D721Med (cell line): ENCODE measurements at regions not wholly inside any gene's neighbourhood (a gene's known extent, or its start where the extent isn't known, plus 50 kb on each side); places are given as distances from the start of the nearest gene placed in this dataset.
A peak's percentile ranks its signal among the peaks of the same experiment; 100 is the strongest.

Experiments
- DNase-seq: peaks from one replicate; pipeline ENCODE4 v3.0.0; 2011; ENCODE audit warnings: low spot score; ENCODE audit not compliant: insufficient read length
- FAIRE-seq: peaks from 2 replicates; lab custom pipeline; 2011; peaks lifted over from hg19 to GRCh38; lab: Jason Lieb, UNC
- TF ChIP-seq, protein P1 (sequence below): IDR thresholded peaks from 2 replicates; pipeline ENCODE4 v1.5.1; 2012; ENCODE audit warnings: mild to moderate bottlenecking, control low read depth; ENCODE audit not compliant: insufficient read depth; ENCODE audit errors: missing control alignments

DNA sequence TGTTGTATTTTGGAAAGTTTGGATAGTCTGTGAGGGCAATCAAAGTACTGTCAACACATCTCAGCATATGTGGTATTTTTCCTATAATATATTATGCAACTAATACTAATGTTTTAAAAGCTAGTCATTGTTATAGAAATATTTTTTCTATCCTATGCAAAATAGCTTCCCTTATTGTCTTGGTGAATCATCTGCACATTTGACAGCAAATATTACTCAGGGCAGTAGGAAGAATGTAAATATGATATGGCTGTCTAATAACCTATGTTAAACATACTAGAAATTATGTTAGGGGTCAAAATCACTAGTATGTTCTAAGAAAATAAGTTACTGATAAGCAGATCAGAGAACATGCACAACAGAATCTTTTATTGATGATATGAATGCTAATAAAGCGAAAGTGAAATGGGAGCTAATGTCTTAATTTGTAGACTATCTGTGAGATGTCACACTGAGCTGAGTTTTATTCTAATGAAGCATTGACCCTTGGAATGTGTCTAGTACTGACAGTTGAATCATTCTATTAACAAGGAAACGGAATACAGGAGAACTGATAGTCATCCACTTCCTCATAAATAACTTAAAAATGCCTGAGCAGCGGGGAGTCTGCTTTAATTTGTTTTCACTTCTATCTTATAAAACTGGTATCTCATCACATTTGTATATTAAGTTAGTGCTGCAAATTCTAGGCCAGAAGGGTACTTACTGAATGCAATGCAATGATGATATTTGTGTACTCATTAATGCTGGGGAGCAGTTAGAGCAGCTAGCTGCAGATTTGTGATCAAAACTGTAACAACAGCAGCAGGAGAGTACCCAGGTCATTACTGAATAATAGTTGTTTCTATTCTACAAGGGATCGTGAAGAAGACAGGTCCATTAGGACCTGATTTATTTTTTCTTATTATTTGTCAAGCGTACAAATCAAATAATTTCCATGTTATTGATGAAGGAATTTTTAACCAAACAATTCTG, 440.3 kb upstream of the AADAT start:
- TF ChIP-seq, protein P1, sequence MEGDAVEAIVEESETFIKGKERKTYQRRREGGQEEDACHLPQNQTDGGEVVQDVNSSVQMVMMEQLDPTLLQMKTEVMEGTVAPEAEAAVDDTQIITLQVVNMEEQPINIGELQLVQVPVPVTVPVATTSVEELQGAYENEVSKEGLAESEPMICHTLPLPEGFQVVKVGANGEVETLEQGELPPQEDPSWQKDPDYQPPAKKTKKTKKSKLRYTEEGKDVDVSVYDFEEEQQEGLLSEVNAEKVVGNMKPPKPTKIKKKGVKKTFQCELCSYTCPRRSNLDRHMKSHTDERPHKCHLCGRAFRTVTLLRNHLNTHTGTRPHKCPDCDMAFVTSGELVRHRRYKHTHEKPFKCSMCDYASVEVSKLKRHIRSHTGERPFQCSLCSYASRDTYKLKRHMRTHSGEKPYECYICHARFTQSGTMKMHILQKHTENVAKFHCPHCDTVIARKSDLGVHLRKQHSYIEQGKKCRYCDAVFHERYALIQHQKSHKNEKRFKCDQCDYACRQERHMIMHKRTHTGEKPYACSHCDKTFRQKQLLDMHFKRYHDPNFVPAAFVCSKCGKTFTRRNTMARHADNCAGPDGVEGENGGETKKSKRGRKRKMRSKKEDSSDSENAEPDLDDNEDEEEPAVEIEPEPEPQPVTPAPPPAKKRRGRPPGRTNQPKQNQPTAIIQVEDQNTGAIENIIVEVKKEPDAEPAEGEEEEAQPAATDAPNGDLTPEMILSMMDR = no peak
- no peak for DNase-seq
- FAIRE-seq = no peak

DNA sequence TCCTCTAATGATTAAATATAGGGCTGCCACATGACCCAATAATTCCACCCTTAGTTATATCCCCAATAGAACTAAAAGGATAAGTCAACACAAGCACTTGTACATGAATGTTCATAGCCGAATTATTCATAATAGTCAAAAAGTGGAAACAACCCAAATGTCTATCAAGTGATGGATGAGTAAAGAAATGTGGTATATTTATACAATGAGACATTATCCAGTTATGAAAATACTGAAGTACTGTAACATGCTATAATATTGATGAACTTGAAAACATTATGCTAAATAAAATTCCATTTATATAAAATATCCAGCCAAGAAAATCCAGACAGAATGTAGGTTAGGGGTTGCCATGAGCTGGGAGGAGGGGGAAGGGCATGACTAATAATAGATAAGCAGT, 436.7 kb upstream of the AADAT start:
- FAIRE-seq = no peak
- DNase-seq = no peak
- TF ChIP-seq, protein P1 = no peak

DNA sequence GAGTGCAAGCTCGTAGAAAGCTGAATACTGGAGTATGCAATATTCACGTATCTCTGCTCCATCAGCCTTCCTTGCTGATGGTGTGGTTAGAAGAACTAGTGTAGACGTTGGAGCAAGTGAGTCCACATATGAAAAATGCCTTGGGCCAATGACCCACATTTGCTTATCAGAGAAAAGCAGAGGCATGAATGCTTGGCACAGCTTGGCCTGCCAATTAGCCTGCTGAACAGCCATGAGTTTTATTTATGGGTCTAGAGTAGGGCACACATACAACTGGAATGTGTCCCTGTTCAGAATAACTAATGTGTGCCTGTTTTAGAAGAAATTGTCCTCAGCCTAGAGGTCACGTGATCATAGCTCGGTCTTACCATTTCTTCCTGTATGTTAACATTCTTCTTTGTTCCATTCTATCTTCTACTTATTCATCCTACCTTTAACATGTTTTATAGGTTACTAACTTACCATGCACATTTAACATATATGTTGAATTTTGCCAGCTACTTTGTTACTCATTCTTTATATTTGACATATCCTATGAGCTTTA, 432.7 kb upstream of the AADAT start:
- FAIRE-seq (no peak), DNase-seq (no peak)
- TF ChIP-seq, protein P1 = no peak

DNA sequence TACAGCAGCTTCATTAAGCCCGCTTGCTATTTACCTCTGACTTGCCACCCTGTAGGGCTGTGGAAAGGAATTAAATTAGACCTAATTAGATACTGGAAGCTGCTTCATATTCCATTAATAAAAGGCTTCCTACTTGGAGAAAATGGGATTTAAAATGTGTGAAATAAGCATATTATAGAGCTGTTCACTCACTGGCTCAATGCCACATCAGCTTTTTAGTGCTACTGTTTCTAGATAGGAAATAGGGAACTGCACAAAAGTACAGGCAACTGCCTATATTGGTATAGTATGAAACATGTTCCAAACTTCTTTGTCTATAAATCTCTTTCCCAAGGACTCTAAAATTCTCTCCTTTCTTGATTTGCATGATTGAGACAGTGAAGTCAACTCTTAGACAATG, 407.9 kb upstream of the AADAT start:
- DNase-seq (no peak), FAIRE-seq (no peak)
- TF ChIP-seq, protein P1 = no peak

DNA sequence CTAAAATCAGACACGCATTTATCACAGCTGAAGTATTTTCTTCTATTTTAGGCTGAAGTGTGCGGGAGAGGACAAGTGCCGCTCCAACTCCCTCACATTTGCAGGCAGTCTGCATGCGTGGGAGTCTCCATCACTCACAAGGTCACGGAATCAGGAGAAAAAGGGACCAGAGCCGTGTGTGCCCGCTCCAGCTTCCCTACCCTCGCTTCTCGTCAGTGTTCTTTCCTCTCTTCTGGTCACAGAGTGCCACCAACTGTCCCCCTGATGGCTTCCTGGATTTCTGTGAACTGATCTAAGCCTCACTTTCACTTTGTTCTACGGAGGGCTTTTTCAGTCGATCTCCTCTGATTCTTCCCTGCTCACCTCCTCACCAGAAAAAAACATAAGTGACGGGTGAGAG, 407.4 kb upstream of the AADAT start:
- FAIRE-seq (no peak), DNase-seq (no peak)
- TF ChIP-seq, protein P1 = peak; percentile 35

DNA sequence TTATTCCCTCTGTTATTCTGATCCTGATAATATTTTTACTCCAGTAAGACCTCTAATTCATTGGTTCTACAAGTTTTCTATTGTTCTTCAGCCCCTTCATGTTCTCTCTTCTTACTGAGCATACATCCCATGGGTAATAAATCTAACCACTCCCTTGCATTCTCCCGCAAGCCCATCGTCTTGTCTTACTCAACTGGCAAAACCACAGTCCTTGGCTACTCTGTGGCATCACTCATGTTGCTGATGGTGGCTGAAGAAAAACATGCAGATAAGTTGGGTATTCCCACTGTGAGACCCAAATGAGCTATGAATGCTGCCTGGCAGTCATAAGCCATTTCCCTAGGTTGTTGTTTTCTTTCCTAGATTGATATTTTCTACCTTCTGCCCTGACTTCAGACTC, 402.2 kb upstream of the AADAT start:
- DNase-seq (no peak), FAIRE-seq (no peak)
- TF ChIP-seq, protein P1 = no peak

DNA sequence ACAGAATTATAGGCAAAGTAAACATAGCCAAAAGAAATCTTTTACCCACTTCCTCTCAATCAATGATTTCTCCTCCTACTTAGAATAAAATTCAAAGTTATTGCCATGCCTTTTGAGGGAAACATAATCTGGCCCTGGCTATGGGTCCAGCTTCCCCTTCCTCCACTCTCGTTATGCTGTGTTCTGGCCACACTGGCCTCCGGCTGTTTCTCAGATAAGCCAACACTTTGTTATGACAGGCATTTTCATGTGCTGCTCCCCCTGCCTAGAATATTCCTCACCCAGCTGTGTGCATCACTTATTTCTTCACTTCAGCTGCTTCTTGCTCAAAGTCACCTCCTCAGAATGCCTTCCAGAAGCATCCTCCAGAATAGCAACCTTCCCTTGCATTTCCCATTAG, 386.6 kb upstream of the AADAT start:
- DNase-seq = no peak
- TF ChIP-seq, protein P1 = no peak
- no peak for FAIRE-seq
